IMR-90 (cell line): ENCODE measurements at regions not wholly inside any gene's neighbourhood (a gene's known extent, or its start where the extent isn't known, plus 50 kb on each side); places are given as distances from the start of the nearest gene placed in this dataset.

Experiments used
- ATAC-seq: fragments of 200-7000 bp; cut with Tn5 transposase; 2 replicates; pipeline ENCODE4 v1.9.1; 2020; ENCODE audit warnings: low read depth, mild to moderate bottlenecking, moderate library complexity
- BruUV-seq: library from RNA; stranded (reverse); fragments of 400-500 nt; replicated peaks from 2 replicates; lab custom pipeline; 2021; lab: Mats Ljungman, UMichigan
- CTCF ChIA-PET: fragments of 300-600 bp; formaldehyde crosslinking; extraction: SDS; loops from one replicate; lab custom pipeline; 2021; ENCODE audit warnings: antibody characterized with exemption; lab: Yijun Ruan, JAX
- POLR2A ChIA-PET: fragments of 300-600 bp; sonication (Branson Sonifier 250); formaldehyde crosslinking; loops from one replicate; lab custom pipeline; 2022; ENCODE audit warnings: antibody characterized with exemption; ENCODE audit not compliant: unreplicated experiment; lab: Charles Lee
- DNase-seq: peaks from one replicate; pipeline ENCODE4 v3.0.0; 2013
- H2AFZ ChIP-seq: replicated peaks from 2 replicates; pipeline ENCODE3; 2013; ENCODE audit warnings: low read length, mild to moderate bottlenecking; ENCODE audit not compliant: poor library complexity
- H2AK5ac ChIP-seq: 2 replicates; pipeline ENCODE4 v1.6.1; 2013; ENCODE audit warnings: low read depth, low read length, inconsistent platforms
- H2AK9ac ChIP-seq: replicated peaks from 2 replicates; pipeline ENCODE3; 2013; ENCODE audit warnings: mild to moderate bottlenecking, low read depth, low read length, moderate library complexity; ENCODE audit not compliant: poor library complexity
- H2BK120ac ChIP-seq: 2 replicates; pipeline ENCODE4 v1.6.1; 2013; ENCODE audit warnings: low read depth, low read length, inconsistent platforms
- H2BK15ac ChIP-seq: 3 replicates; pipeline ENCODE4 v1.6.1; 2013; ENCODE audit warnings: low read depth, low read length, inconsistent platforms
- H2BK20ac ChIP-seq: 2 replicates; pipeline ENCODE4 v1.6.1; 2013; ENCODE audit warnings: low read depth, mild to moderate bottlenecking, inconsistent platforms, low read length, moderate library complexity
- H2BK5ac ChIP-seq: 2 replicates; pipeline ENCODE4 v1.6.1; 2013; ENCODE audit warnings: mild to moderate bottlenecking, low read depth, low read length, inconsistent platforms; ENCODE audit not compliant: poor library complexity, severe bottlenecking
- H3K14ac ChIP-seq: replicated peaks from 2 replicates; pipeline ENCODE4 v1.6.1; 2013; ENCODE audit warnings: low read depth, low read length, inconsistent platforms
- H3K18ac ChIP-seq: 2 replicates; pipeline ENCODE4 v1.6.1; 2013; ENCODE audit warnings: low read depth, low read length, control low read depth
- H3K23ac ChIP-seq: 2 replicates; pipeline ENCODE4 v1.6.1; 2013; ENCODE audit warnings: low read depth, low read length, inconsistent platforms
- H3K27ac ChIP-seq: 2 replicates; pipeline ENCODE4 v1.5.1; 2013; ENCODE audit warnings: mild to moderate bottlenecking, control low read depth, low read length; ENCODE audit not compliant: insufficient read depth
- H3K27me3 ChIP-seq: 2 replicates; pipeline ENCODE4 v1.6.1; 2013; ENCODE audit warnings: low read length; ENCODE audit not compliant: control insufficient read depth, insufficient read depth
- H3K36me3 ChIP-seq: 2 replicates; pipeline ENCODE4 v1.6.1; 2013; ENCODE audit warnings: low read length, mixed read lengths; ENCODE audit not compliant: control insufficient read depth, insufficient read depth
- H3K4ac ChIP-seq: 2 replicates; pipeline ENCODE4 v1.6.1; 2013; ENCODE audit warnings: low read depth, low read length, inconsistent platforms
- H3K4me1 ChIP-seq: 2 replicates; pipeline ENCODE4 v1.6.1; 2013; ENCODE audit warnings: low read length, mixed read lengths; ENCODE audit not compliant: control insufficient read depth, insufficient read depth
- H3K4me2 ChIP-seq: 2 replicates; pipeline ENCODE4 v1.6.1; 2013; ENCODE audit warnings: low read depth, mild to moderate bottlenecking, control low read depth, low read length, moderate library complexity
- H3K4me3 ChIP-seq: 2 replicates; pipeline ENCODE4 v1.5.1; 2013; ENCODE audit warnings: low read depth, mild to moderate bottlenecking, control low read depth, low read length, moderate library complexity; ENCODE audit not compliant: insufficient read depth
- H3K56ac ChIP-seq: 2 replicates; pipeline ENCODE4 v1.6.1; 2013; ENCODE audit warnings: low read length, inconsistent platforms; ENCODE audit not compliant: insufficient read depth; ENCODE audit errors: extremely low read depth
- H3K79me1 ChIP-seq, 2 experiments: 2 replicates each; pipeline ENCODE4 v1.6.1; 2013; ENCODE audit warnings: low read length in 2 of 2, inconsistent platforms in 1 of 2, low read depth in 1 of 2
- H3K9ac ChIP-seq: 2 replicates; pipeline ENCODE4 v1.6.1; 2013; ENCODE audit warnings: low read depth, low read length, control low read depth
- H3K9me1 ChIP-seq: 2 replicates; pipeline ENCODE4 v1.6.1; 2013; ENCODE audit warnings: low read length, inconsistent platforms; ENCODE audit not compliant: insufficient read depth
- H3K9me3 ChIP-seq: 2 replicates; pipeline ENCODE4 v1.6.1; 2013; ENCODE audit warnings: low read length; ENCODE audit not compliant: control insufficient read depth, insufficient read depth
- H4K20me1 ChIP-seq: 2 replicates; pipeline ENCODE4 v1.6.1; 2013; ENCODE audit warnings: low read length, inconsistent platforms; ENCODE audit not compliant: insufficient read depth
- H4K5ac ChIP-seq: 2 replicates; pipeline ENCODE4 v1.6.1; 2013; ENCODE audit warnings: mild to moderate bottlenecking, low read depth, low read length, control low read depth
- H4K8ac ChIP-seq, 2 experiments: 2 replicates each; pipeline ENCODE4 v1.6.1; 2013; ENCODE audit warnings: low read depth in 2 of 2, low read length in 2 of 2, control low read depth in 1 of 2, inconsistent platforms in 1 of 2
- H4K91ac ChIP-seq: 2 replicates; pipeline ENCODE4 v1.6.1; 2013; ENCODE audit warnings: low read depth, low read length, inconsistent platforms; ENCODE audit not compliant: insufficient read depth
- CHD1 ChIP-seq: IDR thresholded peaks from 2 replicates; pipeline ENCODE4 v1.6.1; 2012; ENCODE audit warnings: low read depth, low read length, improper control_type of control experiment
- FOS ChIP-seq: fragments of 150-350 bp; IDR thresholded peaks from 2 replicates; pipeline ENCODE4 v1.6.1; 2016; ENCODE audit warnings: low read depth, low read length
- NFE2L2 ChIP-seq: fragments of 150-350 bp; IDR thresholded peaks from 2 replicates; pipeline ENCODE4 v1.6.1; 2016; ENCODE audit warnings: low read depth, mild to moderate bottlenecking, low read length
- POLR2A ChIP-seq: IDR thresholded peaks from 2 replicates; pipeline ENCODE4 v1.6.1; 2012; ENCODE audit warnings: mild to moderate bottlenecking, low read depth, low read length
- RAD21 ChIP-seq: IDR thresholded peaks from 2 replicates; pipeline ENCODE4 v1.6.1; 2012; ENCODE audit warnings: low read length, improper control_type of control experiment
- RCOR1 ChIP-seq: IDR thresholded peaks from 2 replicates; pipeline ENCODE4 v1.6.1; 2012; ENCODE audit warnings: mild to moderate bottlenecking, low read length, improper control_type of control experiment; ENCODE audit not compliant: insufficient replicate concordance
- WGBS, 2 experiments: methylation state at CpG; one replicate each; pipeline versions ENCODE4 v1.1.5 to v1.1.7; 2013; ENCODE audit warnings: missing lambda C conversion rate in 2 of 2; ENCODE audit not compliant: insufficient read length in 1 of 2; ENCODE audit errors: extremely low coverage in 2 of 2; 5-methylcytosine and 5-hydroxymethylcytosine counted together
- dilution Hi-C: fragments of 300-500 bp; cut with HindIII; formaldehyde crosslinking; loops from one replicate; pipeline ENCODE4 v1.14.3; 2018; ENCODE audit warnings: low sequenced_read_pairs; ENCODE audit not compliant: unreplicated experiment
- in situ Hi-C: fragments of 300-500 bp; cut with MboI; formaldehyde crosslinking; loops from 3 replicates; pipeline ENCODE4 v1.14.3; 2019; ENCODE audit warnings: low sequenced_read_pairs, inconsistent platforms, mixed read lengths
- intact Hi-C: fragments of 100-400 bp; cut with micrococcal nuclease; formaldehyde crosslinking; loops from 2 replicates; pipeline ENCODE4 v1.10.0; 2022
- TF ChIP-seq, protein P1 (sequence below): conservative IDR thresholded peaks from 2 replicates; pipeline ENCODE4 v1.5.1; 2012; ENCODE audit warnings: mild to moderate bottlenecking, low read depth, low read length, improper control_type of control experiment
- TF ChIP-seq, protein P2 (sequence below): fragments of 150-350 bp; IDR thresholded peaks from 2 replicates; pipeline ENCODE4 v1.6.1; 2017; ENCODE audit warnings: mild to moderate bottlenecking, antibody characterized with exemption, low read length, low read depth

DNA sequence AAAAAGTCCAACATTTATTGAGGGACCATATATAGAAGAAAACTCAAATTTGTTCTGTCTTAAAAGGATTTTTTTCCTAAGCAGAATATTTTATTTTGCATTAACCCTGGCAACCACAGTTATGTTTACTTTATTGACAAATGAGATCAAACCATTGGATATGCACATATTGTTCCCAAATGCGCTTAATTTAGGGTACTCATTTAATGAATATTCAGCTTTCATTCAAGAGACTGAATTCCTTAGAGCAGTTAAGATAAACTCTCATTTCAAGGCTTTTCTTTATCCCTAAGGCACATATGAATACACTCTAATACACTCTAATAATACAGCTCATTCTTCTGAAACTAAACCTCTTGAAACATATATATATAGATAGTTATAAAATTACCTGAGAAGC lies 150.2 kb downstream of the HMHB1 start:
- WGBS, 2 experiments: no CpG with 5 or more reads among the region's 1 CpG
- H4K91ac ChIP-seq: no peak overlapping the region
- no peak overlapping the region for H2BK120ac ChIP-seq
- POLR2A ChIA-PET: no interaction called here
- no peak for DNase-seq
- H3K23ac ChIP-seq: no peak overlapping the region
- no peak overlapping the region for H3K27ac ChIP-seq
- H2AK5ac ChIP-seq: no peak overlapping the region
- no peak overlapping the region for H2AFZ ChIP-seq
- H2BK5ac ChIP-seq: no peak overlapping the region
- no peaks in the 10 kb centered on the region for H4K20me1 ChIP-seq
- H2AK9ac ChIP-seq: no peak overlapping the region
- H3K4me3 ChIP-seq: no peak overlapping the region
- in situ Hi-C loops (no loop called here), intact Hi-C loops (no loop called here), dilution Hi-C loops (no loop called here)
- no peak overlapping the region for H3K4me2 ChIP-seq
- H2BK15ac ChIP-seq: no peak overlapping the region
- no peaks in the 10 kb centered on the region for H3K79me1 ChIP-seq
- no peak overlapping the region for H3K9ac ChIP-seq
- TF ChIP-seq, protein P1, sequence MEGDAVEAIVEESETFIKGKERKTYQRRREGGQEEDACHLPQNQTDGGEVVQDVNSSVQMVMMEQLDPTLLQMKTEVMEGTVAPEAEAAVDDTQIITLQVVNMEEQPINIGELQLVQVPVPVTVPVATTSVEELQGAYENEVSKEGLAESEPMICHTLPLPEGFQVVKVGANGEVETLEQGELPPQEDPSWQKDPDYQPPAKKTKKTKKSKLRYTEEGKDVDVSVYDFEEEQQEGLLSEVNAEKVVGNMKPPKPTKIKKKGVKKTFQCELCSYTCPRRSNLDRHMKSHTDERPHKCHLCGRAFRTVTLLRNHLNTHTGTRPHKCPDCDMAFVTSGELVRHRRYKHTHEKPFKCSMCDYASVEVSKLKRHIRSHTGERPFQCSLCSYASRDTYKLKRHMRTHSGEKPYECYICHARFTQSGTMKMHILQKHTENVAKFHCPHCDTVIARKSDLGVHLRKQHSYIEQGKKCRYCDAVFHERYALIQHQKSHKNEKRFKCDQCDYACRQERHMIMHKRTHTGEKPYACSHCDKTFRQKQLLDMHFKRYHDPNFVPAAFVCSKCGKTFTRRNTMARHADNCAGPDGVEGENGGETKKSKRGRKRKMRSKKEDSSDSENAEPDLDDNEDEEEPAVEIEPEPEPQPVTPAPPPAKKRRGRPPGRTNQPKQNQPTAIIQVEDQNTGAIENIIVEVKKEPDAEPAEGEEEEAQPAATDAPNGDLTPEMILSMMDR: no peak
- no peak for TF ChIP-seq RAD21
- no peak for TF ChIP-seq NFE2L2
- TF ChIP-seq POLR2A: no peak
- no peak for TF ChIP-seq CHD1
- no peak for TF ChIP-seq RCOR1
- TF ChIP-seq FOS: no peak
- TF ChIP-seq, protein P2, sequence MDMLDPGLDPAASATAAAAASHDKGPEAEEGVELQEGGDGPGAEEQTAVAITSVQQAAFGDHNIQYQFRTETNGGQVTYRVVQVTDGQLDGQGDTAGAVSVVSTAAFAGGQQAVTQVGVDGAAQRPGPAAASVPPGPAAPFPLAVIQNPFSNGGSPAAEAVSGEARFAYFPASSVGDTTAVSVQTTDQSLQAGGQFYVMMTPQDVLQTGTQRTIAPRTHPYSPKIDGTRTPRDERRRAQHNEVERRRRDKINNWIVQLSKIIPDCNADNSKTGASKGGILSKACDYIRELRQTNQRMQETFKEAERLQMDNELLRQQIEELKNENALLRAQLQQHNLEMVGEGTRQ: no peak
- BruUV-seq: no TSS peak
- no peak for ATAC-seq
- H4K8ac ChIP-seq: no peak overlapping the region
- no peak overlapping the region for H2BK20ac ChIP-seq
- H3K9me1 ChIP-seq: no peaks in the 10 kb centered on the region
- H4K5ac ChIP-seq: no peak overlapping the region
- no peak overlapping the region for H3K4ac ChIP-seq
- no peaks in the 10 kb centered on the region for H3K9me3 ChIP-seq
- H3K4me1 ChIP-seq: peaks cover 4% of the 10 kb centered on the region; the same call in 1 of the 2 replicates
- CTCF ChIA-PET: no interaction called here
- H3K27me3 ChIP-seq: no peaks in the 10 kb centered on the region
- no peak overlapping the region for H3K56ac ChIP-seq
- H3K18ac ChIP-seq: no peak overlapping the region
- no peaks in the 10 kb centered on the region for H3K36me3 ChIP-seq
- H3K14ac ChIP-seq: no peak overlapping the region
